T1000 (cell line): ENCODE measurements at regions not wholly inside any gene's neighbourhood (a gene's known extent, or its start where the extent isn't known, plus 50 kb on each side); places are given as distances from the start of the nearest gene placed in this dataset.

ENCODE experiments used
- DNase-seq: peaks from one replicate; lab custom pipeline; 2025; ENCODE audit warnings: mixed read lengths; lab: John Stamatoyannopoulos, UW

GRCh38 chr22:47796128-47796908 lies 1033.9 kb downstream of the TBC1D22A start:
- DNase-seq, result no peak

DNA sequence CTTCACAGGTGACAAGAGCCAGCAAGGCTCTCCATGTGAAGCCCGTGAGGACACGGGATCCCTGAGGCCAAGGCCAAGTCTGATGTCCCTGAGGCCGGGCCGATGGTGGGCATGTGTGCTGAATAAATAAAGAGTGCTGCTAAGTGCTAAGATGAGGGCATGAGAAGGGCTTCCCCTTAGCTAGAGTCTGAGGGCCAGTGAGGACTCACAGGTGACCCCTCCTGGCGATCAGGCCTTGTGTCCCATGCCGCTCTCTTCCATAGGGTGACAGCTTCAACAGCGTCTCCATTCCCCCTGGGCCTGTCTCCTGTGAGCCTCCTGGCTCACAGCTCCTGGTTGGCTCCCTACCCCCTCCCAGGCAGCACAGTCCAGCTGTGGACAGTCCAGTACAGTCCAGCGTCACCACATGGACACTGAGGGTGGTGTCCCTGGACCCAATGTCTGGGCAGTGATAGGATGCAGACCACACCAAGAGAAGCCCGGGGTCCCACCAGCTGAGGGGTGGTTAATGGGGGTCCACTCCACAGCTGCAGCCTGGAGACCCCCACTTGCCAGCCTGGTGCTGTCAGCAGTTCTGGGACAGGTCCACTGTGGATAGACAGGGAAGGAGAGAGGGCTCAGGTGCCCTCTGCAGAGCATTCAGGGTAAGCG lies 1033.2 kb downstream of the TBC1D22A start:
- DNase-seq, result no peak

GRCh38 chr22:47794851-47795250 lies 1032.4 kb downstream of the TBC1D22A start:
- DNase-seq, result no peak

DNA sequence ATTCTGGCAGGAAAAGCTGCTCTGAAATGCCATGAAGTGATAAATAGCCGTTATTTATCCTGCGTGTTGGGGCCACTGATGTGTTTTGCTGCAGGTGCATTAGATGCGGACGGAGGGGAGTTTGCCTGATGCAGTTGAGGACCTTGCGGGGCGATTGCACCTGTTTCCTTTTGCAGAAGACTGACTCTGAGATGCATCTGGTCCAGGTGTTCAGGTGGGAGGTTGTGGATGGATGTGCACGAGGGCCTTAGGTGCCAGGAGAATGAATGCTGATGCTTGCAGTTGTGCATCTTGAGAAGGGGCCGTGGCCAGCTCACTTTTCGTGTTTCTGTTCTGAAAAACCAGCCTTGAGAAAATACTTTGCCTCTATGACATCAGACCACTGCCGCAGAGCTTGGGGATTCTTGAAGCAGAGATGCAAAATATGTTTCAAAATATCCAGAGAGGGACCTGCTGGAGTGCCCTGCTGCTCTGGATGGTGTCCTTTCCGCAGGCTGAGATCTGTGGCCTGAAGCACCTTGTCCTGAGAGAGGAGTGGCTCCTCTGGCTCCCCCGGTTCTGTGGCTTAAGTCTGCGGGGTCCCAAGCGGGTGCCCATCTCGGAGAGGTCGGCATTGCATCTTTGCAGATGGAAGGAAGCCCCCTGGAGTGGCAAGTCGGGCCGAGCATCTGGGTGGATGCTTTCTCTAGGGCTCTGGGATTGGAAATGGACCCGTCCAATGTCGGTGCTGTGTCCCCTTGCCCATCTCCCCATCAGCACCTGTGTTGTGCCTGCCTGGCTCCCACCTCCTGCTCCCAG lies 1031.1 kb downstream of the TBC1D22A start:
- DNase-seq, result no peak

- no peak for DNase-seq
Observed at GRCh38 chr22:47789171-47789570, 1026.7 kb downstream of the TBC1D22A start.

GRCh38 chr22:47788461-47788860 lies 1026.0 kb downstream of the TBC1D22A start:
- no peak for DNase-seq

- no peak for DNase-seq
Observed at GRCh38 chr22:47787501-47788227, 1025.2 kb downstream of the TBC1D22A start.

GRCh38 chr22:47786650-47787290 lies 1024.3 kb downstream of the TBC1D22A start:
- DNase-seq, result no peak

DNA sequence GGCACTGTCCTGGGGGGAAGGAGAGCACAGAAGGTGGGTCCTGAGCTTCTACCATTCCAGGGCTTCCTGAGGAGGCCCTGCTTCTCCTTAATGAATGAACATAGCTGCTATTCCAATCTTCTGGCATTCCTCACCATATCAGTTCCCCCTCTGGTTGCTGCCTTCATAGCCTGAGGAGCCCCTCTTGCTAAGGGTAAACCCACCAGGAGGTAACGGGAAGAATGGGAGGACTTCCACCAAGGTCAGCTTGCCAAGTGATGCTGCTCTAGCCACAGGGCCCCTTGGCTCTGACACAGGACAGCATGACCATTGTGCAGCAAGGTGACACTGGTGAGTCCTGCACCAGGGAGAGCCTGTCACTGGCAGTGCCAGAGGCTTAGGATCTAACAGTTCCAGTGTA lies 1022.5 kb downstream of the TBC1D22A start:
- DNase-seq, result no peak

DNA sequence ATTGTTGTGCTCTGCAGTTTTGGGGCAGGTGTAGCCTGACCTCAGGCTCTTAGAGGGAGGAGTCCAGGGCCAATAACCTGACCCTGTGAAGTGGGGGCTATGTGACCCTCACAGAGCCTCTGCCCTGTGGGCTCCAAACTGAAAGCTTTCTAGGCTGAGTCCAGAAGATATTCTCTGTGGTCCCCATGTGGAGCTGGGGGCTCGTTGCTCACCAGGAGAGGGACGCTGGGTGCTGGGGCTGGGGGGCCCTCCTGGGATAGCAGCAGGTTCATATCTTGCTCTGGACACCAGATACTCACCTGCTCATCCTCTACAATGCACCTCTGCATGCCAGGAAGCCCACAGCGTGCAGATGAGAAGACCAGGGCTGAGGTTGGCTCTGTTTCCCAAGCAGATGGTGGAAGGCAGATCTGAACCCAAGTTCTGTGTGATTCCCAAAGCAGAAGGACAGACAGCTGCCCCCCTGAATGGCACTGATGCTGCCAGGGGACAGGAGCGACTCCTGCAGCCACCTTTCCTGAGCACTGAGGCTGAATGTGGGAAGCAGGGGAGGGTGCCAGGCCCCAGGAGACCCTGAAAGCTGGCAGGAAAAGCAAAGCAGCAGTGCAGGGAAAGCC lies 1022.0 kb downstream of the TBC1D22A start:
- no peak for DNase-seq

GRCh38 chr22:47783433-47784366 lies 1021.2 kb downstream of the TBC1D22A start:
- DNase-seq, result no peak

GRCh38 chr22:47782328-47783075 lies 1020.1 kb downstream of the TBC1D22A start:
- no peak for DNase-seq

DNA sequence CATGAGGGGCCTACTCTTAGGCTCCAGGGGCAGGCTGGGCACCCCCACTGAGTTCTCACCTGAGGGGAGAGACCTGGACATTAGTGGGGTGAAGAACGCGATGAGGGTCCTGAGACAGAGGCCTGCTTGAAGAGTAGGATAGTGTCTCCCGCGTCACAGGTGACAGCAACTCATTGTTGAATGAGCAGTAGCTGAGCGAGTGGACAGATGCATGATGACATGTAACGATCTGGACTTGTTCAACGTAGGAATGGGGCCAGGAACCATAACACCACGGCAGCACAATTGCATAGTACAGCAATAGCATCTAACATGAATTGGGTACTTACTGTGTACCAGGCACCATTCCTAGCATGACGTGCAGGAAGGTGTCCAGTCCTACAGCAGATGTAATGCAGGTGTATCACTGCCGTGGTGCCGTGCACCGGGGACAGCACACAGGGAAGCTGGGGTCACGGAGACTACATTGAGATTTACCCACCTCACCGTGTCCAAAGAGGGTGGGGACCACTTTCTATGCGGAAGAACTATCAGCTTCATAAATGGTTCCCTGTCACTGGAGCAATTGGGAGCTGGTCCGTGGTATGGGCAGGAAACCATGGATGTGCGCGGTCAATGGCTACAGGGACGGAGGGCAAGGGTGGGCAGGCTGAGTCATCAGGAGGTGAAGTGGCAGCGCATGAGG lies 1019.1 kb downstream of the TBC1D22A start:
- DNase-seq, result no peak

DNA sequence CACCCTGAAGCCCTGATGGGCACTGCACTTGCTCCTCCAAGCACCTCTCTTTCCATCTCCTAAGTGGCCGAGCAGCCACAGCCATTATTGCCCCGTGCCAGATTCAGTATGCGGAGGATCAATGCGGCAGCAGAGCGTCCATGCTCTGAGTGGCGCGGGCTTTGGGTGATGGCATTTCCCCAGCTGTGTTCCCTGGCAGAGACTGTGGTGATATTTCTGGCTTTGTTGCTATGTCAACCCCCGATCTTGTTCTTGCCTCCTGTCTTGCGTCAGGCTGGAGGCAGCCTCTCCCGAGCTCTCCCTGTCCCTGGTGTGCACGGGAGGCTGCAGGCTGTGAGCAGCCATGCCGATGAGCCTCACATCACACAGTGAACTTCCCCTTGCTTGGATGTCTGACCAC lies 1018.6 kb downstream of the TBC1D22A start:
- no peak for DNase-seq

DNA sequence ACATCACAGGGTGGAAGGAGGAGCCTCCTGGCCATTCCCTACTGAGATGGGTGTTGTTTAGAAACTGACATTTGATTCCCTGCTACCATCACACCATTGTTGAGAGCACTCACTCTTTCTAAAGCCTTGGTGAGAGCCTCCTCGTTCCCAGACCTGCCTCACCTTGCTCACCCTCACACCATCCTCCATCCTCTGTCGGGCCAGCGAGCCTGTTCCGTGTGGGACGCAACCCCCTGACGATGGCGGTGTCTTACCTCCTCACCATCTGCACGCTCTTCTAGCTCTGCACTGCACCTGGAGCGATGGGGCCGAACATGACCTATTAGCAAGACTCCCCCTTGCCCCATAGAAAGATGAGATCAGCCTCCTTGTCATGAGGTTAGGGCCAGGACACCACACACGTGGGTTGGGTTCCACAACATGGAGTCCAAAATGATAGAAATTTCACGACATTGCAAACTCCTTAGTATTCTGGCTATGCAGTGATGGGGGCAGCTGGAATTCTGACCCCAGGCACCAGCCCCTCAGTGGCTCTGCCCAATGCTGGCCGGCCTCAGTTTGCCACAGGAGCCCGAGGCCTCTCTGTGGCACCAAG lies 1017.9 kb downstream of the TBC1D22A start:
- DNase-seq, result no peak

DNA sequence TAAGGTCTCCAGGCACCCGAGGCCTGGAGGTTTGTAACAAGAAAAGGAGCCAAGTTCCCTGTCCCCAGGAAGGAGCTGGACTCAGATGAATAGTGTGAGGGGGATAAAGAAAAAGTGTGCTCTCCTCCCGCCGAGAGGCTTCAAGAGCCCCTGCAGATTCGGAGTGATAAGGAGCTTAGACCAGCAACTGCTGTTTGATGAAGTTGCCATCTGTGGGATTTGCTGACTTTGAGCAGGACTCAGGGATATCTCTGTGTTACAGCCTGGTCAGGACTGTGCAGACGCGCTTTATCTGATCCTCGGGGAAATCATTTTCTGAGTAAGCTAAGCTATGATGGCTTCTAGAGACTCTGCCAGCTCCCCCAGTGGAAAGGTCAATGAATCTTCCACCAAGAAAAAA lies 1017.0 kb downstream of the TBC1D22A start:
- no peak for DNase-seq

DNA sequence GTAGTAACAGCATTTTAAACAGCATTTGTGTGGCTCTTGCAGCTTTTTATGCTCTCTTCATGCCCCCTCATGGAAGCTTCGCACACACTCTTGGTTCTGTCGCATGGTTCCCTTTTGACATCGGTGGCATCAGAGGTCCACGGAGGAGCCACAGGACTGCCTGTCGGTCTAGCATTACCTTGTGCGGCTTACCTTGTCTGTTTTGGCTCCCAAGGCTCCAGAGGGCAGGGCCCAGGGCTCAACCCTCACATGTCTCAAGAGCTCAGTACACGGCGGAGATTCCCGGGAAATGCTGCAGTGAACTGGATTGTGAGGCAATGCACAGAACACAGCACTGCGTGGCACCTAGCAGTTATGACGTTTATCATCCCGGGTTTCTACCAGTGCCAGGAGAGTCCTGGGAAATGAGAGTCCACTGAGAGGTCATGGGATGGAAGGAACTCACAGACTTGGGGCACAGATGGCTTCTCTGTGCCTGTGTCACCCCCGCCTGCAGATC lies 1015.8 kb downstream of the TBC1D22A start:
- no peak for DNase-seq

DNA sequence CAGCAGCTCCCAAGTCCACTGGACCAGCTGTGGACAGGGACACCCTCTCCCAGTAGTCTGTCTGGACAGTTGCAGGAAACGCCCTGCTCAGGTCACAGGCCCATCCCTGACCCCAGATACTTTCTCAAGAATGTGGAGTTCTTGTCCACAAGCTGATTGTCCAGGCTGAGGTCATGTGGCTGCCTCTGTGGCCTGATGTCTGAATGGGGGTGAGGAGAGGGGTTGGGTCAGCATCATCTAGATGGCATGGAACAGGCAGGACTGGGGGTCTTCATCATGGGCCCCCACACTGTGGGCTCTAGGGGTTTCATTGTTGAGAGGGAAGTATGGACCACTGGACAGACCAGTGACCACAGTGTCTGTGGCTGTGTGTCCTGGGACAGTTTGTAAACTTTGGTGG lies 1015.0 kb downstream of the TBC1D22A start:
- no peak for DNase-seq
